Stimulated activated CD8-positive, alpha-beta memory T cell treated with anti-CD3 and anti-CD28 coated beads, Interleukin-7, amount 100 ng/mL, for 1 hour (primary cell): ENCODE measurements at regions not wholly inside any gene's neighbourhood (a gene's known extent, or its start where the extent isn't known, plus 50 kb on each side); places are given as distances from the start of the nearest gene placed in this dataset.

Source experiments
- DNase-seq, 2 donors: peaks; one replicate each; pipeline ENCODE4 v3.0.0-alpha.2; 2020; ENCODE audit warnings: low read depth in 2 of 2

- DNase-seq, result no peak
Measured at GRCh38 chr10:10941127-10941730, 76.4 kb upstream of the CELF2 start.

GRCh38 chr10:10942441-10942840 lies 75.2 kb upstream of the CELF2 start:
- DNase-seq, result no peak

DNA sequence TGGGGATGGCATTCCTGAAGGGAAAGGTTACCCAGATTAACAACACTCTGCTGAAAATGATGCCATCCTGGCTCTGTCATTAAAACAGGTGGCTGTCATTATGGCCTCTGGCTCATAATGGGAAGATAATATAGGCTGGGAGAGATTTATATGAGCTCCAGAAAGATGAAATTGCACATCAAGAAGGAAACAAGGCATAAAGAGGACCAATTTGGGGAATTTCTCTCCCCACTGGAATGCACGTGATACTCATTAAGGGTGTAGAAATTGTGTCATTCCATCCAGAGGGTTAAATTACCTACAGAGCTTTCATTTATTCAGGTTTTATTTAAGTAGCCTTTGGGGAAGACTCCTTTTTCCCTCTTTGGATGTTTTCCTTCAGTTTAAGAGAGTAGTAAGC lies 71.6 kb upstream of the CELF2 start:
- DNase-seq, result no peak

- DNase-seq, result no peak
Measured at GRCh38 chr10:10946801-10947200, 70.9 kb upstream of the CELF2 start.

- DNase-seq, result no peak
Measured at GRCh38 chr10:10951675-10952074, 66.0 kb upstream of the CELF2 start.

DNA sequence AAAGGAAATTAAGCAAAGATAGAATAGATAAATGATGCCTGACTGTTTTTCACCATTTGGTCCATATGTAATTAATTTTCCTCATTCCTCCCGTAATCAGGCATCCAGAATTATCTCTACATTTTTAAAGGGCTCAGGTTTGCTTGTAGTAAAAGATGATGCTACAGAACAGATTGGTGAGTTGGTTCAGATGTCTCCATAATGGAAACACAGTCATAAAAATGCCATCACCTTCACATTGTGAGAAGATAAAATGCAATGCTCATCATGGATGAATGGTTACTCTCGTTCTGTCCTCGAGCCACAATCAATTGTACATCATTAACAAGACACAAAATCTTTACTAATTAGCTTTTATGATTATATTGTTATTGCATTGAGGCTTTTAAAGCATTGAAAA lies 64.9 kb upstream of the CELF2 start:
- no peak for DNase-seq

GRCh38 chr10:10956681-10957542 lies 60.8 kb upstream of the CELF2 start:
- DNase-seq, result no peak

- no peak for DNase-seq
Measured at GRCh38 chr10:10958041-10958440, 59.6 kb upstream of the CELF2 start.

- no peak for DNase-seq
Measured at GRCh38 chr10:10959666-10960065, 58.0 kb upstream of the CELF2 start.

DNA sequence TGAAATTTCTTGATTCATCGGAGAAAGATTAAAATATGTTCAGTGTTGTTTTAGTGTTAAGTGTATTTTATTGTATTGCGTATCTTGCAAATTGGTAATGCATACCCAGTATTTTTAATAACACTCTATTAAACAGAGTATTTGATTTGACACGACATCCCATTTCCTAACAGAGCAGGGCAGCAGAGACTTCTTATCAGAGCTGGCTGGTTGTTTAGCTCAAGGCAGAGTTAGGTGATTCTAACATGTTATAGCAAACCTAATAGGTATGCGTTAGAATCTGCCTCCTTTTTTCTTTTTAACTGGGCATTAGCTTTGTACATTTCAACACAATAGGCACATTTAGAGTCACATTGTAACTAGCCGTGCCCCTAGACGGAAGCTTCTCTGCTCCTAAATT lies 57.1 kb upstream of the CELF2 start:
- DNase-seq, result no peak

GRCh38 chr10:10961072-10961471 lies 56.6 kb upstream of the CELF2 start:
- no peak for DNase-seq

- DNase-seq, result no peak
Measured at GRCh38 chr10:10967029-10967428, 50.6 kb upstream of the CELF2 start.

DNA sequence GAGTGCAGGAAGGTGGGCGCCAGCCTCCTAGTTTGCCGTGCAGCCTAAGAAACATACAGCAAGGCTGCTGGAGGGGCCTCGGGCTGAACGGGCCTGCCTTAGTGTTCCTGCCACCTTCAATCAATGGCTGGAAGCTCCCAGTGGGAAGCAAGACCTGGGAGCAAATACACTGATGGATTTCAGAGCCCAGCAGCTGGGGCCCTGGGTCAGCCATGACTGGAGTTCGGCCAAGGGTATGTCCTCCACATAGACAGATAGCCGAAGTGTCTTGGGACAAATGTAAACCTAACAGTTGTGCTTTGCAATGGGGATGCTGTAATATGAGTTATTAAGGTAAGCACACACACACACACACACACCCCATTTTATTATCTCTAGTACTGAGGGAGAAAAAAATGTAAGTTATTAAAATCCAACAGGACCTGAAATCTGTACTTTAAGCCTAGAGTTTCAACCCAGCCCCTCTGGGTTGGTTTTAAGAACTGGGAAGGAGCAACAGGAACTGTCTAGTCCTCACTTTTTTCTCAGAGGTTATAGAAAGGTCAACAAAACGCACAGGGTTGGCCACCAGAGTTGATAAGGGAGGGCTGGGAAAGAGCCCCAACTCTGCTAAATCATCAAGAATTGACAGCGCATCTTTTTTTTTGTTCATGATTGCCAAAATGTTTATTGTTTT lies 50.0 kb upstream of the CELF2 start:
- DNase-seq, result no peak
